SK-N-SH (cell line): ENCODE measurements at regions not wholly inside any gene's neighbourhood (a gene's known extent, or its start where the extent isn't known, plus 50 kb on each side); places are given as distances from the start of the nearest gene placed in this dataset.

Experiments used
- CTCF ChIA-PET: fragments of 300-600, 350-600 bp; formaldehyde crosslinking; extraction: SDS; loops from one replicate; lab custom pipeline; 2021; lab: Yijun Ruan, JAX
- POLR2A ChIA-PET: fragments of 350-600 bp; sonication (Branson Sonifier 250); formaldehyde crosslinking; extraction: SDS; loops from one replicate; lab custom pipeline; 2020; ENCODE audit warnings: antibody characterized with exemption, inconsistent platforms; lab: Yijun Ruan, JAX
- DNase-seq: peaks from one replicate; pipeline ENCODE4 v3.0.0; 2012
- H2AFZ ChIP-seq: fragments of 200-600 bp; sonication (generic); 2 replicates; pipeline ENCODE4 v1.8.1; 2016; ENCODE audit warnings: antibody characterized with exemption, mild to moderate bottlenecking, low read depth
- H3F3A ChIP-seq: fragments of 200-600 bp; sonication (generic); replicated peaks from 2 replicates; pipeline ENCODE3; 2016; ENCODE audit warnings: antibody characterized with exemption, mild to moderate bottlenecking; ENCODE audit not compliant: insufficient read depth
- H3K27ac ChIP-seq, 2 experiments: fragments of 200-500 bp in 1 of 2; fragments of 200-600 bp in 1 of 2; sonication (Bioruptor generic) in 1 of 2; sonication (generic), shearing (Covaris generic) in 1 of 2; 2 replicates each; pipeline versions ENCODE4 v1.5.1 to v1.6.1; 2014 to 2016; ENCODE audit warnings: low read depth in 2 of 2, inconsistent platforms in 1 of 2, low read length in 1 of 2, mild to moderate bottlenecking in 1 of 2, mixed read lengths in 1 of 2
- H3K27me3 ChIP-seq: fragments of 200-600 bp; sonication (generic), shearing (Covaris generic); 2 replicates; pipeline ENCODE4 v1.6.1; 2016; ENCODE audit warnings: mixed run types; ENCODE audit not compliant: insufficient read depth
- H3K36me3 ChIP-seq, 2 experiments: fragments of 200-500 bp in 1 of 2; fragments of 200-600 bp in 1 of 2; sonication (Bioruptor generic) in 1 of 2; sonication (generic) in 1 of 2; replicated peaks in 1 of 2; 2 replicates each; pipeline versions ENCODE3 to v1.5.1; 2014 to 2016; ENCODE audit warnings: low read length in 1 of 2, mild to moderate bottlenecking in 1 of 2; ENCODE audit not compliant: insufficient read depth in 2 of 2, control insufficient read depth in 1 of 2
- H3K4me1 ChIP-seq, 2 experiments: fragments of 200-500 bp in 1 of 2; fragments of 200-600 bp in 1 of 2; sonication (Bioruptor generic) in 1 of 2; sonication (generic), shearing (Covaris generic) in 1 of 2; 2 replicates each; pipeline versions ENCODE4 v1.5.1 to v1.6.1; 2014 to 2016; ENCODE audit warnings: low read depth in 1 of 2, low read length in 1 of 2, mixed run types in 1 of 2; ENCODE audit not compliant: insufficient read depth in 2 of 2, control insufficient read depth in 1 of 2
- H3K4me2 ChIP-seq: fragments of 200-600 bp; sonication (generic), shearing (Covaris generic); 2 replicates; pipeline ENCODE4 v1.6.1; 2017; ENCODE audit warnings: mixed run types
- H3K4me3 ChIP-seq, 2 experiments: fragments of 200-500 bp in 1 of 2; fragments of 200-600 bp in 1 of 2; sonication (Bioruptor generic) in 1 of 2; sonication (generic), shearing (Covaris generic) in 1 of 2; 2 replicates each; pipeline versions ENCODE4 v1.5.1 to v1.8.1; 2014 to 2016; ENCODE audit warnings: low read depth in 2 of 2, inconsistent platforms in 1 of 2, low read length in 1 of 2, mild to moderate bottlenecking in 1 of 2, mixed read lengths in 1 of 2, moderate library complexity in 1 of 2
- H3K79me2 ChIP-seq: fragments of 200-600 bp; sonication (generic); 2 replicates; pipeline ENCODE4 v1.8.1; 2017; ENCODE audit warnings: mild to moderate bottlenecking; ENCODE audit not compliant: insufficient read depth
- H3K9ac ChIP-seq: fragments of 200-600 bp; sonication (generic); 2 replicates; pipeline ENCODE4 v1.6.1; 2017; ENCODE audit warnings: mixed run types
- H3K9me2 ChIP-seq: fragments of 200-600 bp; sonication (generic); 2 replicates; pipeline ENCODE4 v1.6.1; 2017; ENCODE audit warnings: mixed run types
- H3K9me3 ChIP-seq: fragments of 200-600 bp; sonication (generic); 2 replicates; pipeline ENCODE4 v1.6.1; 2017; ENCODE audit warnings: mixed run types, mild to moderate bottlenecking, moderate library complexity
- H4K20me1 ChIP-seq: fragments of 200-600 bp; sonication (generic); 2 replicates; pipeline ENCODE4 v1.6.1; 2017; ENCODE audit warnings: mild to moderate bottlenecking, mixed run types; ENCODE audit not compliant: insufficient read depth
- CHD2 ChIP-seq: fragments of 150-350 bp; IDR thresholded peaks from 2 replicates; pipeline ENCODE4 v1.6.1; 2018; ENCODE audit warnings: low read length; ENCODE audit not compliant: partially characterized antibody
- CTCF ChIP-seq: fragments of 200-600 bp; sonication (generic); IDR thresholded peaks from 2 replicates; pipeline ENCODE4 v1.6.1; 2017; ENCODE audit warnings: antibody characterized with exemption, mild to moderate bottlenecking, moderate library complexity
- ELF1 ChIP-seq: IDR thresholded peaks from 2 replicates; pipeline ENCODE4 v1.4.0; 2012
- FOSL2 ChIP-seq: IDR thresholded peaks from 2 replicates; pipeline ENCODE4 v1.4.0; 2012; ENCODE audit warnings: low read depth, mild to moderate bottlenecking, moderate library complexity, borderline replicate concordance
- FOXJ3 ChIP-seq: sonication (generic); formaldehyde crosslinking; IDR thresholded peaks from 2 replicates; pipeline ENCODE4 v1.5.1; 2020; ENCODE audit warnings: mild to moderate bottlenecking, missing genetic modification reagents
- FOXM1 ChIP-seq: IDR thresholded peaks from 2 replicates; pipeline ENCODE4 v1.4.0; 2012; ENCODE audit warnings: low read depth, mild to moderate bottlenecking
- GABPA ChIP-seq: IDR thresholded peaks from 2 replicates; pipeline ENCODE4 v1.4.0; 2012; ENCODE audit warnings: low read depth, mild to moderate bottlenecking
- IRF3 ChIP-seq: fragments of 150-350 bp; IDR thresholded peaks from 2 replicates; pipeline ENCODE4 v1.6.1; 2016; ENCODE audit warnings: mild to moderate bottlenecking, low read depth, low read length
- JUND ChIP-seq: IDR thresholded peaks from 2 replicates; pipeline ENCODE4 v1.4.0; 2012
- MEF2A ChIP-seq: IDR thresholded peaks from 2 replicates; pipeline ENCODE4 v1.4.0; 2012; ENCODE audit warnings: low read depth, borderline replicate concordance
- NFIC ChIP-seq: IDR thresholded peaks from 2 replicates; pipeline ENCODE4 v1.4.0; 2012; ENCODE audit warnings: borderline replicate concordance
- NRF1 ChIP-seq: IDR thresholded peaks from 2 replicates; pipeline ENCODE4 v1.6.1; 2012; ENCODE audit warnings: low read depth, mild to moderate bottlenecking, low read length
- POLR2AphosphoS5 ChIP-seq: IDR thresholded peaks from 2 replicates; pipeline ENCODE4 v1.6.1; 2012; ENCODE audit warnings: low read depth, low read length
- RAD21 ChIP-seq: IDR thresholded peaks from 2 replicates; pipeline ENCODE4 v1.6.1; 2012; ENCODE audit warnings: mild to moderate bottlenecking, low read length
- REST ChIP-seq: IDR thresholded peaks from 2 replicates; pipeline ENCODE4 v1.6.1; 2012; ENCODE audit warnings: mild to moderate bottlenecking, low read depth, low read length, moderate library complexity
- RFX5 ChIP-seq: IDR thresholded peaks from 2 replicates; pipeline ENCODE4 v1.6.1; 2012; ENCODE audit warnings: mild to moderate bottlenecking, improper control_type of control experiment, low read length
- RXRA ChIP-seq: IDR thresholded peaks from 2 replicates; pipeline ENCODE4 v1.4.0; 2012; ENCODE audit warnings: low read depth, mild to moderate bottlenecking, borderline replicate concordance
- SMC3 ChIP-seq: IDR thresholded peaks from 2 replicates; pipeline ENCODE4 v1.6.1; 2012; ENCODE audit warnings: low read depth, low read length, improper control_type of control experiment
- TAF1 ChIP-seq: IDR thresholded peaks from 2 replicates; pipeline ENCODE4 v1.6.1; 2012; ENCODE audit warnings: low read depth, mild to moderate bottlenecking, low read length, moderate library complexity, borderline replicate concordance
- TCF12 ChIP-seq: IDR thresholded peaks from 2 replicates; pipeline ENCODE4 v1.4.0; 2012
- TEAD4 ChIP-seq: IDR thresholded peaks from 2 replicates; pipeline ENCODE4 v1.4.0; 2012; ENCODE audit warnings: mild to moderate bottlenecking, borderline replicate concordance; ENCODE audit not compliant: insufficient read depth
- USF1 ChIP-seq: IDR thresholded peaks from 2 replicates; pipeline ENCODE4 v1.4.0; 2012; ENCODE audit warnings: low read depth, borderline replicate concordance
- USF2 ChIP-seq: fragments of 150-350 bp; IDR thresholded peaks from 2 replicates; pipeline ENCODE4 v1.6.1; 2017; ENCODE audit warnings: antibody characterized with exemption, low read length, low read depth, borderline replicate concordance
- WGBS: methylation state at CpG from one replicate; pipeline ENCODE4 v1.1.6; 2017; ENCODE audit warnings: low lambda C conversion rate; 5-methylcytosine and 5-hydroxymethylcytosine counted together

- no peaks in the 10 kb centered on the region for H3K9me2 ChIP-seq
- POLR2A ChIA-PET: interaction anchor here (0.8 to 3.0 kb wide), 6 partner anchors 13 to 323 kb away, joined by 3 to 22 read pairs (median 4); partner anchors contain the start of gene CDC42EP3
- H2AFZ ChIP-seq: no peak overlapping the region
- no peak overlapping the region for H3K4me2 ChIP-seq
- H3K4me1 ChIP-seq: peaks cover 0 to 39% of the 10 kb centered on the region in 2 experiments; a peak in 2 of 4 replicates
- peak; percentile 21 for DNase-seq
- no peaks in the 10 kb centered on the region for H4K20me1 ChIP-seq
- H3K9me3 ChIP-seq: peaks cover 3% of the 10 kb centered on the region; the same call in 1 of the 2 replicates
- CTCF ChIA-PET: interaction anchor here (0.6 to 7.0 kb wide), 24 partner anchors 10 to 337 kb away, joined by 3 to 64 read pairs (median 4); partner anchors contain the start of gene CDC42EP3
- H3K9ac ChIP-seq: no peak overlapping the region
- WGBS: 68% methylated on average over 5 of the region's 5 CpGs
- H3K27me3 ChIP-seq: no peaks in the 10 kb centered on the region
- peak overlapping the region; percentile 30 to 99; a peak in 3 of 4 replicates for H3K27ac ChIP-seq
- no peak for TF ChIP-seq SMC3
- no peak; the same call in 1 of the 2 replicates for TF ChIP-seq FOXM1
- no peak for TF ChIP-seq GABPA
- no peak for TF ChIP-seq CTCF
- TF ChIP-seq TEAD4: peak; percentile 60; the same call in 1 of the 2 replicates
- no peak for TF ChIP-seq USF1
- no peak for TF ChIP-seq USF2
- no peak for TF ChIP-seq MEF2A
- TF ChIP-seq NRF1: no peak
- TF ChIP-seq JUND: 0 out of 2 replicates have a peak, but pooled peaks have one; percentile 2
- no peak for TF ChIP-seq RXRA
- no peak for TF ChIP-seq TAF1
- no peak for TF ChIP-seq FOXJ3 (CRISPR knock-in tag)
- no peak for TF ChIP-seq IRF3
- TF ChIP-seq POLR2AphosphoS5: no peak
- TF ChIP-seq RAD21: peak; percentile 40; the same call in 1 of the 2 replicates
- TF ChIP-seq TCF12: no peak
- no peak for TF ChIP-seq CHD2
- no peak for TF ChIP-seq RFX5
- no peak for TF ChIP-seq FOSL2
- TF ChIP-seq REST: no peak
- no peak for TF ChIP-seq ELF1
- TF ChIP-seq NFIC: no peak
- no peak overlapping the region; a peak in 1 of 4 replicates for H3K4me3 ChIP-seq
- H3F3A ChIP-seq: no peaks in the 10 kb centered on the region
- no peaks in the 10 kb centered on the region for H3K36me3 ChIP-seq
- no peaks in the 10 kb centered on the region for H3K79me2 ChIP-seq
Observed at GRCh38 chr2:37553411-37554154, 117.9 kb downstream of the CDC42EP3 start.
